ENCODE measurements at regions not wholly inside any gene's neighbourhood (a gene's known extent, or its start where the extent isn't known, plus 50 kb on each side); places are given as distances from the start of the nearest gene placed in this dataset.

GRCh38 chr7:81549484-81550016, 220.3 kb downstream of the HGF start:
- TF ChIP-seq CTCF (IDR thresholded peaks at IDR 0.05; ENCODE audit: low read length) (no peak), EZH2 (IDR thresholded peaks at IDR 0.05; ENCODE audit: borderline replicate concordance, low read length) (no peak)

All from OCI-LY1 (cell line).